Medulla oblongata (tissue), 1 donor: ENCODE measurements at regions not wholly inside any gene's neighbourhood (a gene's known extent, or its start where the extent isn't known, plus 50 kb on each side); places are given as distances from the start of the nearest gene placed in this dataset.

ENCODE experiments used
- DNase-seq: peaks from one replicate; pipeline ENCODE4 v3.0.0-alpha.2; 2015; ENCODE audit errors: extremely low spot score

DNA sequence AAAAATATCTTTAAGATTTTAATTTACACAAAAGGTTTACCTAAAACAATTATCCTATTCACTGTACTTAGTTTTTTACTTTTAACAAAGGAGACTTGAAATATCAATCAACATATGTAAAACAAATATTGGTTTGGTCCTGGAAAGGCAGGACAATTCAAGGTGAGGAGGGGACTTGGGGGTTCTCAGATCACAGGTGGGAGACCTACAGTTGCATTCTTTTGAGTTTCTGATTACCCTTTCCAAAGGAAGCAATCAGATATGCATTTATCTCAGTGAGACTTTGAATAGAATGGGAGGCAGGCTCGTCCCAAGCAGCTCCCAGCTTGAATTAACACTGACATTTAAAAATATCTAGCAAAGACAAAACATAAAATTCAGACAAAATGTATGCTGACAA lies 1917.3 kb downstream of the C4orf33 start:
- no peak for DNase-seq

DNA sequence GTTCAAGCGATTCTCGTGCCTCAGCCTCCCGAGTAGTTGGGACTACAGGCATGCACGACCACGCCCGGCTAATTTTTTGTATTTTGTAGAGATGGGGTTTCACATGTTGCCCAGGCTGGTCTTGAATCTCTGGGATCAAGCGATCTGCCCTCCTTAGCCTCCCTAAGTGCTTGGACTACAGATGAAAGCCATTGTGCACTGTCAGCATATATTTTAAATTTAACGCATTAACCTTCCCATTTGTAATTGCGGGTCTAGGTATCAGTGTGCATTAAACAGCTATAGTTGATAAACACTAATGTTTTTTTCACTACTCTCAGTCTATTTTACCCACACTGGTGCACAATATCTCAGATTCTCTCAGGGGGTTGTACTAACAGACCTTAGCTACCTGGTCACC lies 1930.8 kb downstream of the C4orf33 start:
- DNase-seq, result no peak

DNA sequence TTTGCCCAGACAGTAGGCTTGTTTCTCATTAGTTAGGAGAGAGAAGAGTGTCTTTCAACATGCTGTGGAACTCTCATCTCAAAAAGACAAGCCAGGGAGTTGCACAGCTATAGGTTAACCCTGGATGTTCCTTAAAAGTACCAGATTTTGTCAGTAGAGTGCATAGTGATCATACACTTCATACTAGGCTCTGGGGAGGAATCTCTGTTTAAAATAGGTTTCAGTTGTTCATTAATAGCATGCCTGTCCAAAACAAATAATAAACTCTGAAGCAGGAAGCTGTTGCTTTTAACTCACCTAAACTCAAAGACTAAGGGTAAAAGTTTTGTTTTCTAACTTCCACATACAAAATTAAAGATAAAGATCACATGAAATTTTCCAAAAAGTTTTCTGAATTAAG lies 1948.4 kb downstream of the C4orf33 start:
- DNase-seq, result no peak

- no peak for DNase-seq
These were observed 1950.9 kb downstream of the C4orf33 start for GRCh38 chr4:131046821-131047220.

GRCh38 chr4:131052646-131053045 lies 1956.7 kb downstream of the C4orf33 start:
- no peak for DNase-seq

DNA sequence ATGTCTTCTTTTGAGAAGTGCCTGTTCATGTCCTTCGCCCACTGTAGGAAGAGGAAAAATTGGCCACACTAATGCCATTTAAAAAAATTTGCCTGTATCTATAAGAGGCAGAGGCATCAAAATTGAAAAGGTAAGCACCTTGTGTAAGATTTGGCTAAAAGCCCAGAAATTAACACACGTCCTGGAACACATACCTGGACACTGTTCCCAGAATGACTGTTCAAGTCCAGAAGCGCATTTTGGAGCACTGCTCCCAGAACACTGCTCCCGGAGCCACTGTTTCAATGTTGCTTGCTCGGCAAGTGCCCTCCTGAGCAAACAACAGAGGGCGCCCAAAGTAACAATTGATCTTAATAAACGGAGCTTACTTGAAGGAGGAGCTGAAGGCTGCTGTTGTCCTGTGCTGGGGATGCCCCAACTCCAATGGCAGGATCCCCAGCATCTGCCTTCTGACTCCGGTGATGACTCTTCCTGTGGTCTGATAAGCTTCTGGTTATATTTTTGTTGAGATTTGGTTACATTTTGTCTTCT lies 1958.6 kb downstream of the C4orf33 start:
- DNase-seq, result no peak

DNA sequence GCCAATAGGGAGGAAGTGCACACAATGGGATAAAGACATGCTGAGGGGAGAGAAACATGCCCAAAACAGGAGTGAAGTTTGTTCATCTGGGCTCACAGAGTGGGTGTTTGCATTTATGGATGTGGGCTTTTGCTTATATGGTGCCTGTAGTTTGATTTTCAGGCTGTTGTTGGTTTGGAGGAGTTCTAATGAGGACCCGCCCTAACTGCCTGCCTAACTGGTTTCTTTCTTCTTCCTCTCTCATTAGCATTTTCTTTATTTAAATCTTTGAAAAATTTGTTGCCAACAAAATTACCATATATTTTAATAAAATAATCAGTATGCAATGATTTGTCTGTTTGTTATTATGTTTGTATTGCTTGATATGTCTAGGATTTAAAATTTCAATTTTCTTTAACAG lies 1965.8 kb downstream of the C4orf33 start:
- DNase-seq, result no peak

DNA sequence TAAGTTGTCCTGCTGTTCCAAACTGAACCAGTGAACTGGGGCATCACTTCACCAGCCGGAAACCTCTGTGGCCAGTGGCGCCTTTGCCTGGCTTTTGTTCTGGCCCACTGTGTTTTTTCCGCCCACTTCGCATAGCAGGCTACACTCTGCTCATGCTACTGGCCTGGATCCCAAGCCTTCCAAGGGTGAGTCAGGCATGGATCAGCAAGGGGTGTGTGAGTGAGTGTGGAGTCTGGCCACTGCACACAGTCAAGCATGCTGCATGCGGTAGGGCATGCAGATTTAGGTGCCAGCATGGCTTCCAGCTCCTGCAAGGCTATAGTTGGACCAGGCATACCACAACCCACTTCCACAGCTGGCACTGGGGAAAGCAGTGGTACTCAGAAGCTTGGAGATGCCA lies 1967.9 kb downstream of the C4orf33 start:
- DNase-seq, result no peak

GRCh38 chr4:131081069-131081468 lies 1985.1 kb downstream of the C4orf33 start:
- no peak for DNase-seq

DNA sequence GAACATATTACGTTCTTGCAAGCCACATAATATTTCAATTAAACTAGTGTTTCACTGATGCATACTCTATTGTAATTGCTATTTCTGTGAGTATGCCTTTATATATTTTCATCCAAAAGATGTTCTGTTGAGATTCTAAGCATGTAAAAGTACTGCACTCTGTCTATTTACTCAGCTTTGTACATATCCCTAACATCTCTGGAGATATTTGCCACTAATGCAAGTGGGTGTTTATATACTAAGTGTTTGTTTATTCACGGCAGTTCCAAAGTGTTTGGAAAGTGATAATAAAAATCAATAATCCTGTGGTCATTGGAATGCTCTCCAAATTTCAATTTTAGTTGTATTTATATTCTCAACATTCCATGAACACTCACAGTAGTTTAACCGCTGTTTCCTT lies 1989.0 kb downstream of the C4orf33 start:
- DNase-seq, result no peak

DNA sequence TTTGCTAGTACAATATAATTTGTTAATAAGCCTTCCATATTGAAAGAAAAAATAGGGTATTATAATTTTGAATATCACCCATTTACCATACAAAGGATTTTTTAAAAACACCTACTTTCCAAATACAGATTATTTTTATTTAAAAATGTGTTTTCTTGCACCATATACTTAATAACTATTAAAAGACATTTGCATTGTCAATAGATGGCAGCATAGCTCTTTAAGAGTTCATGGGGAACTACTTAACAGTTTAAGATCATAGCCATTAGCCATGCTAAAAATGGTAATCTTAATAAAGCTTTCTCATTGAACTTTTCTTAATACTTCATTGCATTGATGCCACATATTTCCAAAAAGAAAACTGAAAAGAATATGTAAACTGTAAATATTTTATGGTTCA lies 1995.9 kb downstream of the C4orf33 start:
- peak; percentile 56 for DNase-seq

GRCh38 chr4:131093303-131093702 lies 1997.4 kb downstream of the C4orf33 start:
- DNase-seq, result no peak

DNA sequence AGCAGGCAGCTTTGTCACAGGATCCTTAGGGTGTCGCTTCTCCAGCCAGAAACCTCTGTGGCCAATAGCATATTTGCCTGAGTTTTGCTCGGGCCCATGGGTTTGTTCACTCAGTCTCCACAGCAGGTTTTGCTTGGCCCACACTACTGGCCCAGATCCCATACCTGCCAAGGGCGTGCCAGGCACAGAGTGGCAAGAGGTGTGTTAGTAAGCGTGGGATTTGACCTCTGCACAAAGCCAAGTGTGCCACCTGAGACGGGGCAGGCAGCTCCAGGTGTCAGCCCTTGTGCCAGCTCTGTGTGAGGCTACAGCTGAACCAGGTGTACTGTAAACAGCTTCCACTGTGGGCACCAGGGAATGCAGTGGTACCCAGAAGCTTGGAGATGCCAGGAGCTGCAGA lies 2003.0 kb downstream of the C4orf33 start:
- DNase-seq, result no peak

DNA sequence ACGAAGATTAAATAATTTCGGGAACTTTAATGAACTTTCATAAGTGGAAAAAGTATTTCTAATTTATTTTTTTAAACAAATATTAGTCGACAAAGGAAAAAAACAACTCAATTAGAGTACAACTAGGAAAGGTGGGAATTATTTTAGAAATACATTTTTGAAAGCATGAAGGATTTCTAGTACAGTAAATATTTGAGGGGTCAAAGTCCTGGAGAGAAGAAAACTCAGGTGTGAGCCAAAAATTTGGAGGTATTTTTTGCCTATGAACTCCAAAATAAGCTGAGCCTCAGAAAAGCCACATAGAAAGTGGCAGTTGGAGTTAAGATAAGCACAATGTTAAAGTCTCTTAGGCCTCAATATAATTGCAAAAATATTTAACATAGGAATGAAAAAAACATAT lies 2017.3 kb downstream of the C4orf33 start:
- DNase-seq, result no peak

- DNase-seq, result no peak
These were observed 2017.8 kb downstream of the C4orf33 start for GRCh38 chr4:131113704-131114103.

DNA sequence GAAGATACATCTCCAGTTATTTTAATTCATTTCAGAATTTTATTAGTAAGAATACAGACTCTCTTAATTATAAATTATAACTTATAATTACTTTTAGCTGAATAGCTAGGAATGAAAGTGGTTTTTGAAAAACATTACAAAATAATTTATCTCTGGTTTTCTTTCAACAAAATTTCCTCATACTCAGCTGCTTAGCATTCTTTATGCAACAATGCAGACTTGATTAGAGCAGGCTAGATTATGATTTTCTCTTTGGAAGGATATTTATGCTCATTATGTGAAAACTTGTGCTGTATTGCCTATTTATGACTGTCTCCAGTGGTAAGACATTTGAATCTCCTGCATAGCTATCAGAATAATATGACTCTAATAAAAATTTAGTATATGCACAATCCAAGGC lies 2023.7 kb downstream of the C4orf33 start:
- no peak for DNase-seq

GRCh38 chr4:131137196-131137595 lies 2011.9 kb upstream of the PCDH10 start:
- no peak for DNase-seq

- DNase-seq, result no peak
These were observed 1989.8 kb upstream of the PCDH10 start for GRCh38 chr4:131159261-131159660.

GRCh38 chr4:131192318-131192717 lies 1956.8 kb upstream of the PCDH10 start:
- DNase-seq, result no peak

DNA sequence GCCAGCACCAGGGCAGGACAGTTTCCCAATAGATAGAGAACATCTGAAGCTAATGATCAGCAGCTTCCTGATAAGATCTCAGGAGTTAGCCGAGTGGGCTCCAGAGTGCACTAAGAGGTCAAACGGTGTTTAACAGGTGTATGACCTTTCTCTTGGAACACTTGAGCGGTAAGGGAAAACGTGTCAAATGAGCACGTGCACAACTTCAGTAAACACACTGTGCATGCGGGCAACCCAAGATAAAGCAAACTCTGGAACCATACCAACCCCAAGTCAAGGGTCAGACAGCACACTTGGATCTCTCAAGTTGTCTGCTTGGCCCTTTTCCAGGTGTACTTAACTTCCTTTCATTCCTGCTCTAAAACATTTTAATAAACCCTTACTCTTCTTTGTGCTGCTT lies 1941.5 kb upstream of the PCDH10 start:
- DNase-seq, result no peak

- no peak for DNase-seq
These were observed 1900.8 kb upstream of the PCDH10 start for GRCh38 chr4:131248314-131248713.

DNA sequence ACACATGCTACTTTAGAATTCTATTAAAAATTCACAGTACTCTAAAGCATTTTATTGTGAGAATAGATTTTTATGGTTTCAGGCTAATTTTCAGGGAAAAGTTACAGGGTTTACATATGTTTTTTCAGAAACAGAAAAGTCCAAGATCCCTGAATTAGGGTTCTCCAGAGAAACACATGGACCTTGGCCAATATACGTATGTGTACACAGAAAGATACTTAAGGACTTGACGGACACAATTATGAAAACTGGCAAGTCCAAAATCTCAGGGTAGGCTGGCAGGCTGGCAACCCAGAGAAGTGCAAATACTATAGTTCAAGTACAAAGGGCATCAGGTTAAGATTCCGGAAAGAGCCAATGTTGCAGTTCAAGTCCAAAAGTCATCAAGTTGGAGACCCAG lies 1897.8 kb upstream of the PCDH10 start:
- DNase-seq, result no peak

DNA sequence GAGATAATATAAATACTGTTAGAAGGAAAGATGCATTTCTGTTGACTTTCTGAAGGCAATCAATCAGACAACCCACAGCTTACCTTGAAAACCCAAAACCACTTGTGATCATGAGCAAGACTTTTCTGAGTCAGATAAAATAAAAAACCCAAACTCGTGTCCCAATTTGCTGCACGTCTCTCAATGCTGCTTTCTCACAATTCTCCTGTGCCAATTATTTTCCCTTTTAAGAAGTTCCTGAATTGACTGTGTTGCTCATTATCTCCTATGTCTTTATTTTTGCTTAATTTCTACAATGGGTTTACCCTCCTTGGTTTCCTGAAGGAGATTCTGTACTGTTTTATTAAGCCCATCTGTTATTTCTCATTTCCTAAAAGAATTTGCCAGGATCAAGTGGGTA lies 1891.9 kb upstream of the PCDH10 start:
- no peak for DNase-seq

DNA sequence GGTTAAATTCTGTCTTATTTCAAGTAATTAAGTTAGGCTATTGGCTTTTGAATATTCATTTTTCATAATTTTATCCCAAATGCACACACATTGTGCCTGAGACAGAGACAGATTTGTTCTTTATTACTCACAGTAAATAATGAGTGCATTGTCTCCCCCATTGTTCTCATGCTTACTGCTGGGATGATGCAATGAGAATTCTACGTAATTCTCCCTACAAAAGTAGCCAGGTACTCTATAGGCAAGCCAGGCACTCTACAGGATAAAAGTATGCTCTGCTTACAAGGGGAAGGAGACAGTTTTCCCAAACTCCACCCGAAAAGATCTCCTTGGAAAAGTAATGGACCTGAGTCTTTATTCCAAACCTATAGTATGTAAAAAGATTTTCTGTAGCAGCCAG lies 1890.7 kb upstream of the PCDH10 start:
- DNase-seq, result peak; percentile 57

GRCh38 chr4:131288441-131288840 lies 1860.7 kb upstream of the PCDH10 start:
- DNase-seq, result no peak
